ENCODE measurements at regions not wholly inside any gene's neighbourhood (a gene's known extent, or its start where the extent isn't known, plus 50 kb on each side); places are given as distances from the start of the nearest gene placed in this dataset.

DNA sequence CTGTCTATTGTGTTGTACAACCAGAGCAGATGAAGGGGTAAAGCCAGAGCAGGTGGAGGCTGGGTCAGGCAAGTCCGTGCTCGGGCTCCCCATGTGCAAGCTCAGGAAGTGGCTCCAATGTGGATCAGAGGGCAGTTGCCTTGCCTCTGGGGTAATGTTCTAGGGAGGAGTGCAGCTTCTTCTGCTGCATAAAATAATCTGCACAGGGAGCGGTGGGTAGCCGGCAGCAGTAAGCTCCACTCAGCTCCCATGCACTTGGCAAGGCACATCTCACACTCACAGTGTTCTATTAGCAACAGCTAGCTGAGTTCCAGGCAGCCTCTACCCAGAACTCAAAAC lies 565.3 kb upstream of the SLITRK1 start:
- POLR2A ChIA-PET (ENCODE audit: low non-redundant PET), result no interaction called here
- intact Hi-C loops (cut with micrococcal nuclease; ENCODE audit: unreplicated experiment), result no loop called here
- CTCF ChIA-PET, result no interaction called here
- Histone ChIP-seq H3K4me1 (ENCODE audit: insufficient read depth, low read length, poor library complexity, severe bottlenecking) (no peaks in the 10 kb centered on the region), H3K9me3 (ENCODE audit: low read depth, low read length, poor library complexity, severe bottlenecking) (no peaks in the 10 kb centered on the region), H3K27me3 (replicated peaks; ENCODE audit: insufficient read depth, low read depth, low read length, poor library complexity) (no peaks in the 10 kb centered on the region), H3K4me3 (ENCODE audit: low read depth, low read length, poor library complexity, severe bottlenecking) (no peak overlapping the region), H3K36me3 (ENCODE audit: insufficient read depth, low read length, poor library complexity, severe bottlenecking) (no peaks in the 10 kb centered on the region), H3K27ac (ENCODE audit: low read depth, low read length, poor library complexity, severe bottlenecking) (no peak overlapping the region)
- DNase-seq (ENCODE audit: low spot score), result no peak
- no TSS peak for BruUV-seq (replicated peaks)
- TF ChIP-seq, protein P1, sequence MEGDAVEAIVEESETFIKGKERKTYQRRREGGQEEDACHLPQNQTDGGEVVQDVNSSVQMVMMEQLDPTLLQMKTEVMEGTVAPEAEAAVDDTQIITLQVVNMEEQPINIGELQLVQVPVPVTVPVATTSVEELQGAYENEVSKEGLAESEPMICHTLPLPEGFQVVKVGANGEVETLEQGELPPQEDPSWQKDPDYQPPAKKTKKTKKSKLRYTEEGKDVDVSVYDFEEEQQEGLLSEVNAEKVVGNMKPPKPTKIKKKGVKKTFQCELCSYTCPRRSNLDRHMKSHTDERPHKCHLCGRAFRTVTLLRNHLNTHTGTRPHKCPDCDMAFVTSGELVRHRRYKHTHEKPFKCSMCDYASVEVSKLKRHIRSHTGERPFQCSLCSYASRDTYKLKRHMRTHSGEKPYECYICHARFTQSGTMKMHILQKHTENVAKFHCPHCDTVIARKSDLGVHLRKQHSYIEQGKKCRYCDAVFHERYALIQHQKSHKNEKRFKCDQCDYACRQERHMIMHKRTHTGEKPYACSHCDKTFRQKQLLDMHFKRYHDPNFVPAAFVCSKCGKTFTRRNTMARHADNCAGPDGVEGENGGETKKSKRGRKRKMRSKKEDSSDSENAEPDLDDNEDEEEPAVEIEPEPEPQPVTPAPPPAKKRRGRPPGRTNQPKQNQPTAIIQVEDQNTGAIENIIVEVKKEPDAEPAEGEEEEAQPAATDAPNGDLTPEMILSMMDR (conservative IDR thresholded peaks at IDR 0.05; ENCODE audit: low read depth, low read length), result no peak
- TF ChIP-seq EZH2 (IDR thresholded peaks at IDR 0.05; ENCODE audit: borderline replicate concordance, low read depth, low read length, poor library complexity, severe bottlenecking), result no peak

- ChIA-PET POLR2A (ENCODE audit: low non-redundant PET) (no interaction called here), CTCF (no interaction called here)
- no peaks in the 10 kb centered on the region for H3K9me3 ChIP-seq (ENCODE audit: low read depth, low read length, poor library complexity, severe bottlenecking)
- DNase-seq (ENCODE audit: low spot score), result peak; percentile 7
- no peak overlapping the region for H3K27ac ChIP-seq (ENCODE audit: low read depth, low read length, poor library complexity, severe bottlenecking)
- no peak for TF ChIP-seq EZH2 (IDR thresholded peaks at IDR 0.05; ENCODE audit: borderline replicate concordance, low read depth, low read length, poor library complexity, severe bottlenecking)
- TF ChIP-seq, protein P1 (conservative IDR thresholded peaks at IDR 0.05; ENCODE audit: low read depth, low read length), result no peak
- no TSS peak for BruUV-seq (replicated peaks)
- intact Hi-C loops (cut with micrococcal nuclease; ENCODE audit: unreplicated experiment), result no loop called here
- no peak overlapping the region for H3K4me3 ChIP-seq (ENCODE audit: low read depth, low read length, poor library complexity, severe bottlenecking)
- H3K4me1 ChIP-seq (ENCODE audit: insufficient read depth, low read length, poor library complexity, severe bottlenecking), result no peaks in the 10 kb centered on the region
- no peaks in the 10 kb centered on the region for H3K36me3 ChIP-seq (ENCODE audit: insufficient read depth, low read length, poor library complexity, severe bottlenecking)
- H3K27me3 ChIP-seq (replicated peaks; ENCODE audit: insufficient read depth, low read depth, low read length, poor library complexity), result no peaks in the 10 kb centered on the region
These were observed 564.8 kb upstream of the SLITRK1 start for GRCh38 chr13:84446972-84447639.

GRCh38 chr13:84445776-84446175 lies 563.5 kb upstream of the SLITRK1 start:
- Histone ChIP-seq H3K36me3 (ENCODE audit: insufficient read depth, low read length, poor library complexity, severe bottlenecking) (no peaks in the 10 kb centered on the region), H3K4me1 (ENCODE audit: insufficient read depth, low read length, poor library complexity, severe bottlenecking) (no peaks in the 10 kb centered on the region), H3K27me3 (replicated peaks; ENCODE audit: insufficient read depth, low read depth, low read length, poor library complexity) (no peaks in the 10 kb centered on the region), H3K27ac (ENCODE audit: low read depth, low read length, poor library complexity, severe bottlenecking) (no peak overlapping the region), H3K4me3 (ENCODE audit: low read depth, low read length, poor library complexity, severe bottlenecking) (no peak overlapping the region), H3K9me3 (ENCODE audit: low read depth, low read length, poor library complexity, severe bottlenecking) (no peaks in the 10 kb centered on the region)
- TF ChIP-seq, protein P1 (conservative IDR thresholded peaks at IDR 0.05; ENCODE audit: low read depth, low read length), result no peak
- no peak for TF ChIP-seq EZH2 (IDR thresholded peaks at IDR 0.05; ENCODE audit: borderline replicate concordance, low read depth, low read length, poor library complexity, severe bottlenecking)
- intact Hi-C loops (cut with micrococcal nuclease; ENCODE audit: unreplicated experiment), result no loop called here
- CTCF ChIA-PET, result no interaction called here
- no TSS peak for BruUV-seq (replicated peaks)
- POLR2A ChIA-PET (ENCODE audit: low non-redundant PET), result no interaction called here
- no peak for DNase-seq (ENCODE audit: low spot score)
